ENCODE measurements at regions not wholly inside any gene's neighbourhood (a gene's known extent, or its start where the extent isn't known, plus 50 kb on each side); places are given as distances from the start of the nearest gene placed in this dataset.
"Not testable (repeated sequence)": the region's sequence is repeated elsewhere in the genome, so short reads cannot be mapped to it uniquely, and the experiment has no call there.

DNA sequence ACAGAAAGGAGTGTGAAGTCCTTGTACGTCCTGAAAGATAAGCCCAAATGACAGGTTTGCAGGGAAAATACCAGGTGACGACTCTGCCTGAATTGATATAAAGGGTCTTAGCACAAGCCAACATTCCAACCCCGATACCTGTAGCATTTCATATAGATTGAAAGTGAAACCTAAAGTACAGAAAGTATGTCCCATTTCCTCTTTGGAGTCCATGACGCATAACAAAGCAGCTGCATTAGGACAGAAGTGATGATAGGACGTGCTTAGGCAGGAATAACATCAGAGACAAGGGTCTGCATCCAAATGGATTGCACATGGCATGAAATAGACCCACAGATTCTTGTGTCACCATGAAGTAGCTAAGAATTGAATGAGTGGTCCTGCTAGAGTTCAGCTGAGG, 187.0 kb upstream of the ROBO1 start:
- TF ChIP-seq, protein P1, sequence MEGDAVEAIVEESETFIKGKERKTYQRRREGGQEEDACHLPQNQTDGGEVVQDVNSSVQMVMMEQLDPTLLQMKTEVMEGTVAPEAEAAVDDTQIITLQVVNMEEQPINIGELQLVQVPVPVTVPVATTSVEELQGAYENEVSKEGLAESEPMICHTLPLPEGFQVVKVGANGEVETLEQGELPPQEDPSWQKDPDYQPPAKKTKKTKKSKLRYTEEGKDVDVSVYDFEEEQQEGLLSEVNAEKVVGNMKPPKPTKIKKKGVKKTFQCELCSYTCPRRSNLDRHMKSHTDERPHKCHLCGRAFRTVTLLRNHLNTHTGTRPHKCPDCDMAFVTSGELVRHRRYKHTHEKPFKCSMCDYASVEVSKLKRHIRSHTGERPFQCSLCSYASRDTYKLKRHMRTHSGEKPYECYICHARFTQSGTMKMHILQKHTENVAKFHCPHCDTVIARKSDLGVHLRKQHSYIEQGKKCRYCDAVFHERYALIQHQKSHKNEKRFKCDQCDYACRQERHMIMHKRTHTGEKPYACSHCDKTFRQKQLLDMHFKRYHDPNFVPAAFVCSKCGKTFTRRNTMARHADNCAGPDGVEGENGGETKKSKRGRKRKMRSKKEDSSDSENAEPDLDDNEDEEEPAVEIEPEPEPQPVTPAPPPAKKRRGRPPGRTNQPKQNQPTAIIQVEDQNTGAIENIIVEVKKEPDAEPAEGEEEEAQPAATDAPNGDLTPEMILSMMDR (conservative IDR thresholded peaks at IDR 0.05), result no peak
- TF ChIP-seq ZFX (IDR thresholded peaks at IDR 0.05), result no peak
- H3K27ac ChIP-seq, result no peak overlapping the region

DNA sequence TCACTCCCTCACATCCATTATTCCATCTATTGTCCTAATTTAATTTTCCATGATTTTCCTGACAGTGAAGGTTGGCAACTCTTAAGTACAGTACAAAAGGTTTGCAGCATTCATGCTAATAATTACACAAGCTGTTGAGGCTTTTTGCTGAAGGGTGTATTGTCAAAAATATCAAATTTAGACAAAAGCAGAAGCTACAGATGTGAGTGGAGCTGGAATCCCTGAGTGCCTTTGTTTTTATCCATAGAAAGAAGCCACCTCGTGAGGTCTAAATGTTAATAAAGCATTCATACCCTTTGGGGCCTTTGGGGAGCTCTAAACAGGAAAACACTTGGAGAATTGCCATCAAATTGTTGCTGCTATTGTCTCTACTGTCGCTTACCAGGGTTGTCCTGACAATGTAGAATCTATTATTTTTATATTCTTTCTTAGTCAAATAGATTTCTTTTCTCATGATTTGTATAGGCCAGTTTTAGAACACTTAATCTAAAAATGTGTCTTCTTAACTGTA, 185.8 kb upstream of the ROBO1 start:
- no peak overlapping the region for H3K27ac ChIP-seq
- no peak for TF ChIP-seq ZFX (IDR thresholded peaks at IDR 0.05)
- TF ChIP-seq, protein P1 (conservative IDR thresholded peaks at IDR 0.05), result no peak

DNA sequence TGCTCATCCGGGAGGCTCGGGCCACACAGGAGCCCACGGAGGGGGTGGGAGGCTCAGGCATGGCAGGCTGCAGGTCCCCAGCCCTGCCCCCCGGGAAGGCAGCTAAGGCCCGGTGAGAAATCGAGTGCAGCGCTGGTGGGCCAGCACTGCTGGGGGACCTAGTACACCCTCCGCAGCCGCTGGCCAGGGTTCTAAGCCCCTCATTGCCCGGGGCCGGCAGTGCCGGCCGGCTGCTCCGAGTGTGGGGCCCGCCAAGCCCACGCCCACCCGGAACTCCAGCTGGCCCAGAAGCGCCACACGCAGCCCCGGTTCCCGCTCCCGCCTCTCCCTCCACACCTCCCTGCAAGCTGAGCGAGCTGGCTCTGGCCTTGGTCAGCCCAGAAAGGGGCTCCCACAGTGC, 183.6 kb upstream of the ROBO1 start:
- not testable (repeated sequence) for H3K27ac ChIP-seq

DNA sequence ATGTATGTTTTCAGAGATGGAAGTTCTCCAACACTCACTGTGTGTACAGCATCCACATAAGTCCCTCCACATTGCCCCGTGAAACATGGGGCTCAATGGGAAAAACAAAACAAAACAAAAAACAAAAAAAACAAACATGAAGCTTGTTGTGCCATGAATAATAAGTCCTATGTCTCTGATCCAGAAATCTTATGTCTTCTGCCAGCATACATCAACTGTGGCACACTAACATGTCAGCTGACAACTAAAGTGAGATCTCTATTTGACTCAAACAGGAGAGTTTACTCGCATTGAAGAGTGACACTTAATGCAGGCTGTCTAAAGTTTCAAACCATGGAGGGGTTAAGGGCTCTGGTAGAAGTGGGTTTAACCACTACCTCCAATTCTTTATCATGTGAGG, 180.2 kb upstream of the ROBO1 start:
- no peak overlapping the region for H3K27ac ChIP-seq
- TF ChIP-seq, protein P1 (conservative IDR thresholded peaks at IDR 0.05), result no peak
- TF ChIP-seq ZFX (IDR thresholded peaks at IDR 0.05), result no peak

DNA sequence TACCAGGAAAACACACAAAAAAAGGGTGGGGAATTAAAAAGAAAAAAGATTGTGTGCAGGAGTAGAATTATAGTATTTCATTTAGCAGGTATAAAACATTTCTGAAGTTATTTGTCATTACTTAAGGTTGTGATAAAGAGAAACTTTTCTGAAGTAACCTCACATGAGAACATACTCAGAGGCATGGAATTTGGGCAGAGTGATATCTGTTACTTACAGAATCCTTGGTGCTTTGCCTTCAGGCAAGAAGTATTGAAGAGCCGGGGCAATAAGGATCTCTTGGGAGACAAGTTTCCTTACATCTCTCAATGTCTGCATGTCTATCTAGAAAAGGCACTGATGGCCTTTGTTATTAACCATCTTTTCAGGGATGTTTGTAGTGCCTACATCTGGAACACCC, 179.7 kb upstream of the ROBO1 start:
- TF ChIP-seq, protein P1 (conservative IDR thresholded peaks at IDR 0.05), result no peak
- no peak for TF ChIP-seq ZFX (IDR thresholded peaks at IDR 0.05)
- H3K27ac ChIP-seq, result no peak overlapping the region

DNA sequence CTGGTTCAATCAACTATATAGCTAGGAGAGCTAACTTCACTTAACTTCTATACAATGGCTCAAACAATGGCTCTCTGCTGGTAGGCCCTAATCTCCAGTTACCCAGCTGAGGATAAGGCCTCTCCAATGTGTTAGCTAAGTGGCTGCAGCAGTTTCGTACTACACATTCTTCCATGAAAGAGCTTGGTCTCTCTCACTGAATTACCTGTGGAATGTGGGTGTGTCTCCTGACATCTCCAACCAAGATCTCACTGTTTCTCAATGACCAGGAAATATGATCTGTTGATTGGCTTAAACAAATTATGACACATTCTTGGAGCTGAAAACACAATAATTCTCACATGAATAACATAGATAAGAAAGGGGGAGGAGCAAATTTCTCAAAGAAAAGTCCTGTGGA, 169.8 kb upstream of the ROBO1 start:
- TF ChIP-seq, protein P1 (conservative IDR thresholded peaks at IDR 0.05), result no peak
- TF ChIP-seq ZFX (IDR thresholded peaks at IDR 0.05), result no peak
- no peak overlapping the region for H3K27ac ChIP-seq

DNA sequence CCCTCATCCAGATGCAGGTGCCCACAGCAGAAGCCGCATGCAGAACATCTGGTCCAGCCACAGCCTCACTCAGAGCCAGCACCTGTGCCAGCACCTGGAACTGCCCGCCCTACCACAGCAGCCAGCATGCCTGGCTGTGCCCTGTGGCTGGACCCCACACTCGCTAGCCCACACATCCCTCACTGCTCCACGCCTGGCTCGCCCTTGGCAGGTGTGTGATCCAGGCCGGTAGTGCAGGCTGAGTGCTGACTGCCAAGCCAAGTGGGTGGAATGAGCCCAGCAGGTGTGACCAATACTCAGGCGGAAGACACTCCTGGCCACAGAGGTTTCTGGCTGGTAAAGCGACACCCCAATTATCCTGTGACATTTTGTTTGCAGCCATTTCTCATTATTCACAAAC, 162.4 kb upstream of the ROBO1 start:
- TF ChIP-seq, protein P1 (conservative IDR thresholded peaks at IDR 0.05), result no peak
- no peak for TF ChIP-seq ZFX (IDR thresholded peaks at IDR 0.05)
- no peak overlapping the region for H3K27ac ChIP-seq

DNA sequence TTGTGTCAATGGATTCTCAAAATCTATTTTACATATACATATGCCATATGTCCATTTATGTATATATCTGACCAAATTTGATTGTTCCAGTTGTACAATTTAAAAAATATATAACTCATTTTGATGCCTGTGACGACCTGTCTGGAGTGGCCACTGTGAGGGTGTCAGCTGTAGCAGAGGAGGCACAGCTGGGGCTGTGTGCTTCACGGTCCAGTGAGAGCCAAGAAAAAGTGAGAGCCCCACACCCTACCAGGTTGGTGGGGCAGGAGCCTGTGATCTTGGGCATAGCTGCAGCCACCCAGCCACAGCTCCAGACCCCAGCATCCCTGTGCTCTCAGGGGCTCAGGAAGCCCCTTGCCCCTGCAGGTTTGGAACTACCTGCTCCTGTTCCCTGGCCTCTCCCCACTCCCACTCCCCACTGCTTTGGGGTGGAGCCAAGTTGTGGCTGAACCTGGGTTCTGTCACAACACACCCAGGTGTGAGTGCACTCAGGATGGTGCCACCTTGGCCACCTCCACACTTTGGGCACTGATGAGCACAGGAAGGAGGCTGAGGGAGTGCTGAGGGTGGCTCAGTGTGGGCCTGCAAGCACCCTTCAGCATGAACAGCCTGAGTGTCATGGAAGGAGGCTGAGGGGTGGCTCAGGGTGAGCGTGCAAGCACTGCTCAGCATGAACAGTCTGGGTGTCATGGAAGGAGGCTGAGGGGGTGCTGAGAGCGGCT, 161.1 kb upstream of the ROBO1 start:
- TF ChIP-seq ZFX (IDR thresholded peaks at IDR 0.05), result no peak
- TF ChIP-seq, protein P1 (conservative IDR thresholded peaks at IDR 0.05), result no peak
- H3K27ac ChIP-seq, result no peak overlapping the region
